ENCODE measurements at regions not wholly inside any gene's neighbourhood (a gene's known extent, or its start where the extent isn't known, plus 50 kb on each side); places are given as distances from the start of the nearest gene placed in this dataset.

DNA sequence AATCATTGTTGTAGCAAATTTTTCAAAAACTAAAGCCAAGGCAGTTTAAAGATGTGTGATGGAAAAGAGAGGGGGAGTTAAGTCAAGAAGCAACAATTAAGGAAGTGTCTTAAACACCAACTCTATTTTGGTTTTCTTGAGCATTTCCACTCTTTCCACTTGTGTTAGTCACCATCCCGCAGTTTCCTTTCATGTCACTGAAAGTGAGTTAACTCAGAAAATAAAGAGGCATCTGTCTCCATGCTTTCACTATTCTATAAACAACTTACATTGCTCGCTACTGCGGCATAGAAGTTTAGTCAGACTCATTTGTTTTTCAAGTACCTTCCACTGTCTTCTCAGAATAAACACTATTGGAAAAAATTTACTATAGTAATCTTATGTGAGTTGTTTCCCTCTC lies 284.9 kb upstream of the SEMA3D start:
- no peak overlapping the region for H3K4me3 ChIP-seq (ENCODE audit: low read depth, low read length)
- TF ChIP-seq, protein P1, sequence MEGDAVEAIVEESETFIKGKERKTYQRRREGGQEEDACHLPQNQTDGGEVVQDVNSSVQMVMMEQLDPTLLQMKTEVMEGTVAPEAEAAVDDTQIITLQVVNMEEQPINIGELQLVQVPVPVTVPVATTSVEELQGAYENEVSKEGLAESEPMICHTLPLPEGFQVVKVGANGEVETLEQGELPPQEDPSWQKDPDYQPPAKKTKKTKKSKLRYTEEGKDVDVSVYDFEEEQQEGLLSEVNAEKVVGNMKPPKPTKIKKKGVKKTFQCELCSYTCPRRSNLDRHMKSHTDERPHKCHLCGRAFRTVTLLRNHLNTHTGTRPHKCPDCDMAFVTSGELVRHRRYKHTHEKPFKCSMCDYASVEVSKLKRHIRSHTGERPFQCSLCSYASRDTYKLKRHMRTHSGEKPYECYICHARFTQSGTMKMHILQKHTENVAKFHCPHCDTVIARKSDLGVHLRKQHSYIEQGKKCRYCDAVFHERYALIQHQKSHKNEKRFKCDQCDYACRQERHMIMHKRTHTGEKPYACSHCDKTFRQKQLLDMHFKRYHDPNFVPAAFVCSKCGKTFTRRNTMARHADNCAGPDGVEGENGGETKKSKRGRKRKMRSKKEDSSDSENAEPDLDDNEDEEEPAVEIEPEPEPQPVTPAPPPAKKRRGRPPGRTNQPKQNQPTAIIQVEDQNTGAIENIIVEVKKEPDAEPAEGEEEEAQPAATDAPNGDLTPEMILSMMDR (IDR thresholded peaks at IDR 0.05; ENCODE audit: borderline replicate concordance, insufficient read depth, low read depth, low read length) = no peak

DNA sequence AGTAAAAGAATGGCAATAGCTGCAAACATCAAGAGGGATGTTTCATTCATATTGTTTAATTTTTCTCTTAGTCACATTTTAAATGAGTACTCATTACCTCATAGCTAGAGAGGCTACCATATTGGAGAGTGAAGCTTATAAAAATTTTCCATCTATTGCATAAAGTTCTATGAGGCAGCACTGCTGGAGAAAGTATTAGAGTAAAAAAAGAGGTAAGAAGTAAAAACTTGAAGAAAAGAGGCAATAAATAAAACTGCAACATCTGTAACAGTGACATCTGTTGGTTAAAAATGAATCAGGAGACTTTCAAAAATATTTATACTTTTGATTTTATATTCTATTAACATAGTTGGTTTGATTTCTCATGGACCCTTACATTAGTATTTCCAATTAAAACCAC lies 284.5 kb upstream of the SEMA3D start:
- TF ChIP-seq, protein P1 (IDR thresholded peaks at IDR 0.05; ENCODE audit: borderline replicate concordance, insufficient read depth, low read depth, low read length) = no peak

DNA sequence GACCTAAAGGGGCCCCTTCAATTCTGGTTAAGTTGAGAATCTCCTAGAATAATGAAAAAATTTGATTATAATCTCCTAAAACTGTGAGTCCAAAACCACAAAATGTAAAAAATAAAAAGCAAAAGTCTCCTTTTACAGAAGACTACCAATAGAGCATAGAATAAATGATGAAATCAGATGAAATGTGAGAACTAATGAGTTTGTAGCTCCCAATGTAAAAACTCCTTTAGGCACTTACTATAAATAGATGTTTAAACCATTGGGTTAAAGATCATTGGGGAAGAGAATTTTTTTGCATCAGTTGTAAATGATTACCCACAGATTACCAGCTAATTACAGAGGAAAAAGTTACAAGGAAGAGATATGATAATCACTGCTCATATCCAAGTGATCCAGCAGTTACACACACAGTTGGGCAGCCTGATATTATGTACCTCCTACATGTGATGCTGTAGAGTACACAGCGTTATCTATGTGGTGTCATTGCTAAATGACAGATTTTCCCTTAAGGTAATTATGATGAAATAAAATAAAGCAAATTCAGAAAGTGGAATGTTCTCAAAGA lies 282.7 kb upstream of the SEMA3D start:
- TF ChIP-seq, protein P1 (IDR thresholded peaks at IDR 0.05; ENCODE audit: borderline replicate concordance, insufficient read depth, low read depth, low read length) = no peak
- no peak overlapping the region for H3K4me3 ChIP-seq (ENCODE audit: low read depth, low read length)

More for the DNA sequence above, 284.5 kb upstream of the SEMA3D start:
- no peak overlapping the region for H3K4me3 ChIP-seq (ENCODE audit: low read depth, low read length)

DNA sequence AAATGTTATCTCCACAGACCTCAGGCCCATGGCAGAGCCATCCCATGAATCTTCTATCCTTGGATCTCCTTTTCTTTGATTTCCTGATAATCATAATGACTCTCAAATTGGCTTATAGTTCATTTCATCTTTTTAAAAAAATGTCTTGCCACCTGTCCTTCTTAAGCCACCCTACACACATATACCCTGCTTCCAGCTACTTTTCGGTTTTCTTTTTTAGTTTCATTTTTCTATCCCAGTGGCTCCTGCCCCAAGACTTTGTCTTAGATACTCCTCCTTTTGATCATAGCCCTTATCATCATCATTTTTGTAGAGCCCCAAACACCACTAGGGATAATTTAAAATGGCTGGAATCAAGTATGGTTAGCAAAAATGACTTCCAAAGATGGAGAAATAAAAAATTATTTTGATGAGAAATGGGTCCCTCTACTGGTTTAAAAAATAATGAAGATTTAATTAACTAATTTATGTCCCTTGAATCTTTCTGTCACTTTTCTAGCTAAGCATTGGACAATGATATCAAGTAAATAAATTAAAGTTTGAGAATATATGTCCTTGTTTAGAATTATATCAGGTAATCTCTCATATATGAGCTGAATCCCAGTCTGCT lies 277.3 kb upstream of the SEMA3D start:
- TF ChIP-seq, protein P1 (IDR thresholded peaks at IDR 0.05; ENCODE audit: borderline replicate concordance, insufficient read depth, low read depth, low read length) = no peak
- H3K4me3 ChIP-seq (ENCODE audit: low read depth, low read length) = no peak overlapping the region

DNA sequence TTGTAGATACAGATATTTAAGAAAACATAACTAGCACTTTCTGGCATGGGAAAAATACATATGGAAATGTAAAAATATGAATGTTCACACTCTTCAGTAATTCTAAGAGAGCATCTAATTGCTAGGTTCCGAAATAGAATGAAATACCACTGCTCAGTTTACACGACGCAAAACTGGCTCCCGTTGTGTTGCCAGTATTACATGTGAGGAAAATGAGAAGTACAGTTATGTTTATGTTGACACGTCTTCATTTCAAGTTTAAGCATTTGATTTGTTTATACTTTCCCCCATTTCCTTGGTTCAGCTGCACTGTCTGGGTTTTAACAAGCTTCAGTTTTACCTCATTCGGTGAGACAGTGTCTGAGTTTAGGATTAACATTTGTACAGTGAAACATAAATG lies 275.8 kb upstream of the SEMA3D start:
- TF ChIP-seq, protein P1 (IDR thresholded peaks at IDR 0.05; ENCODE audit: borderline replicate concordance, insufficient read depth, low read depth, low read length) = no peak
- H3K4me3 ChIP-seq (ENCODE audit: low read depth, low read length) = no peak overlapping the region

DNA sequence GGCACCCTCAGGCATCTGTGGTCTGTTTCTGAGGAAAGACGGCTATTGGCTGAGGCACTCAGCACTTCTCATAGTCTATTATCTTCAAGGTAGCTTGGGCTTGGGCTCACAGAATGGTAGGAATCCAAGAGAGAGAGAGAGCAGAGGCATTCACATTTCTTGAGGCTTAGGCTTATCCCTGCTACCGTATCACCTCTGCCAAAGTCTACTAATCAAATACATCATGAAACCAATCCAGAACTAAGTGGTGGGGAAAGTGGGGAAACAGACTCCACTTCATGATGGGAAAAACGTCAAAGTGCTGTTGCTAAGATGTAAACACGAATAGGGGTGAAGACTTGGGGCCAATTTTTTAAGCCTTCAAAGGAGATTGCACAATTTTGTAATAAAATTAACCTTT lies 271.1 kb upstream of the SEMA3D start:
- TF ChIP-seq, protein P1 (IDR thresholded peaks at IDR 0.05; ENCODE audit: borderline replicate concordance, insufficient read depth, low read depth, low read length) = no peak
- H3K4me3 ChIP-seq (ENCODE audit: low read depth, low read length) = no peak overlapping the region

DNA sequence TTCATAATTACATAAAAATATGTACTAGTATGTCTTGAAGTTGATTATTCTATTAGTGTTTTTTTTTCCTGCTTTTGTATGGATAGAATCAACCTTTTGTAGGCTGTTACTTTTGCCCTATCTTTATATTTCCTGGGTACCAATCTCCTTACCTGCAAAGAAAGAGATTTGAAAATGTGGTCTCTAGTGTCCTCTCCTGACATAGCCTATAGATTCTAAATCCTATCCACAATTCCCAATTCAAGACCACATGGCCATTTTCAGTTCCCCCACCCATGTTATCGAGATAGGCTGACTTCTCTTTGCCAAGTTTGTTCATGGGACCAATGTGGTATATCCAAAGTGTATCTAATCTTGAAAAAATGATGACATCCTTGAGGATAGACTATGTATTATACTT lies 269.4 kb upstream of the SEMA3D start:
- no peak overlapping the region for H3K4me3 ChIP-seq (ENCODE audit: low read depth, low read length)
- TF ChIP-seq, protein P1 (IDR thresholded peaks at IDR 0.05; ENCODE audit: borderline replicate concordance, insufficient read depth, low read depth, low read length) = no peak

All from GM12875 (cell line).